Muscle of leg (tissue), 3 donors: ENCODE measurements at regions not wholly inside any gene's neighbourhood (a gene's known extent, or its start where the extent isn't known, plus 50 kb on each side); places are given as distances from the start of the nearest gene placed in this dataset.
"Not testable (repeated sequence)": the region's sequence is repeated elsewhere in the genome, so short reads cannot be mapped to it uniquely, and the experiment has no call there.

Experiments
- DNase-seq: peaks from one replicate; pipeline ENCODE4 v3.0.0; 2013
- H3K27ac ChIP-seq: one replicate; pipeline ENCODE4 v1.5.1; 2013; ENCODE audit warnings: mild to moderate bottlenecking, low read length, control low read depth
- H3K27me3 ChIP-seq: one replicate; pipeline ENCODE4 v1.6.1; 2013; ENCODE audit warnings: low read length; ENCODE audit not compliant: control insufficient read depth, insufficient read depth
- H3K36me3 ChIP-seq: one replicate; pipeline ENCODE4 v1.6.1; 2013; ENCODE audit warnings: low read length; ENCODE audit not compliant: control insufficient read depth, insufficient read depth
- H3K4me1 ChIP-seq: one replicate; pipeline ENCODE4 v1.6.1; 2013; ENCODE audit warnings: low read length; ENCODE audit not compliant: control insufficient read depth, insufficient read depth
- H3K4me3 ChIP-seq: one replicate; pipeline ENCODE4 v1.5.1; 2013; ENCODE audit warnings: low read length, control low read depth
- H3K9me3 ChIP-seq: replicated peaks from 2 replicates; pipeline ENCODE4 v1.6.1; 2013; ENCODE audit warnings: low read depth, low read length; ENCODE audit not compliant: control insufficient read depth
- WGBS: methylation state at CpG from one replicate; pipeline ENCODE4 v1.1.5; 2013; ENCODE audit warnings: missing lambda C conversion rate; ENCODE audit not compliant: insufficient coverage; 5-methylcytosine and 5-hydroxymethylcytosine counted together

- H3K9me3 ChIP-seq = no peaks in the 10 kb centered on the region
- no peaks in the 10 kb centered on the region for H3K27me3 ChIP-seq
- no peaks in the 10 kb centered on the region for H3K36me3 ChIP-seq
- WGBS = 22% methylated on average over 1 of the region's 1 CpG
- no peaks in the 10 kb centered on the region for H3K4me1 ChIP-seq
- DNase-seq = peak; percentile 51
- no peak overlapping the region for H3K4me3 ChIP-seq
- H3K27ac ChIP-seq = no peak overlapping the region
Measured at GRCh38 chr11:21988477-21988876, 204.4 kb upstream of the ANO5 start.

GRCh38 chr11:22001803-22002202, 191.1 kb upstream of the ANO5 start:
- not testable (repeated sequence) for H3K27me3 ChIP-seq, DNase-seq, H3K4me1 ChIP-seq, H3K27ac ChIP-seq, H3K9me3 ChIP-seq, H3K4me3 ChIP-seq, H3K36me3 ChIP-seq
- WGBS = 100% methylated on average over 3 of the region's 6 CpGs

- Histone ChIP-seq H3K27ac (no peak overlapping the region), H3K27me3 (no peaks in the 10 kb centered on the region), H3K4me3 (no peak overlapping the region), H3K36me3 (no peaks in the 10 kb centered on the region), H3K4me1 (no peaks in the 10 kb centered on the region), H3K9me3 (no peaks in the 10 kb centered on the region)
- no peak for DNase-seq
Measured at GRCh38 chr11:22006901-22007300, 186.0 kb upstream of the ANO5 start.

GRCh38 chr11:22031791-22032190, 161.1 kb upstream of the ANO5 start:
- no peaks in the 10 kb centered on the region for H3K4me1 ChIP-seq
- no CpG with 5 or more reads among the region's 1 CpG for WGBS
- peaks cover 2% of the 10 kb centered on the region for H3K9me3 ChIP-seq
- DNase-seq = no peak
- H3K4me3 ChIP-seq = no peak overlapping the region
- no peaks in the 10 kb centered on the region for H3K36me3 ChIP-seq
- no peak overlapping the region for H3K27ac ChIP-seq
- H3K27me3 ChIP-seq = no peaks in the 10 kb centered on the region

GRCh38 chr11:22037505-22037904, 155.4 kb upstream of the ANO5 start:
- Histone ChIP-seq H3K4me3 (no peak overlapping the region), H3K9me3 (no peaks in the 10 kb centered on the region), H3K36me3 (no peaks in the 10 kb centered on the region), H3K4me1 (no peaks in the 10 kb centered on the region), H3K27ac (no peak overlapping the region), H3K27me3 (no peaks in the 10 kb centered on the region)
- DNase-seq = no peak
- whole genome bisulfite sequencing = 84% methylated on average over 6 of the region's 9 CpGs

GRCh38 chr11:22041039-22041438, 151.8 kb upstream of the ANO5 start:
- Histone ChIP-seq H3K27me3 (no peaks in the 10 kb centered on the region), H3K4me3 (no peak overlapping the region), H3K4me1 (no peaks in the 10 kb centered on the region), H3K36me3 (no peaks in the 10 kb centered on the region), H3K27ac (no peak overlapping the region), H3K9me3 (no peaks in the 10 kb centered on the region)
- WGBS = no CpG with 5 or more reads among the region's 2 CpGs
- no peak for DNase-seq

GRCh38 chr11:22042081-22042480, 150.8 kb upstream of the ANO5 start:
- Histone ChIP-seq H3K4me1 (no peaks in the 10 kb centered on the region), H3K4me3 (no peak overlapping the region), H3K27me3 (no peaks in the 10 kb centered on the region), H3K9me3 (no peaks in the 10 kb centered on the region), H3K27ac (no peak overlapping the region), H3K36me3 (no peaks in the 10 kb centered on the region)
- no peak for DNase-seq
- 57% methylated on average over 1 of the region's 1 CpG for WGBS

GRCh38 chr11:22044126-22044525, 148.8 kb upstream of the ANO5 start:
- H3K27me3 ChIP-seq = no peaks in the 10 kb centered on the region
- DNase-seq = no peak
- H3K4me3 ChIP-seq = no peak overlapping the region
- H3K4me1 ChIP-seq = no peaks in the 10 kb centered on the region
- no peaks in the 10 kb centered on the region for H3K9me3 ChIP-seq
- no peak overlapping the region for H3K27ac ChIP-seq
- no peaks in the 10 kb centered on the region for H3K36me3 ChIP-seq
- WGBS = no CpG with 5 or more reads among the region's 4 CpGs

- WGBS = 100% methylated on average over 1 of the region's 1 CpG
- Histone ChIP-seq H3K27me3 (no peaks in the 10 kb centered on the region), H3K4me3 (no peak overlapping the region), H3K27ac (no peak overlapping the region), H3K4me1 (no peaks in the 10 kb centered on the region), H3K36me3 (no peaks in the 10 kb centered on the region), H3K9me3 (peaks cover 2% of the 10 kb centered on the region)
- no peak for DNase-seq
Measured at GRCh38 chr11:22049276-22049675, 143.6 kb upstream of the ANO5 start.

- DNase-seq = no peak
- H3K4me1 ChIP-seq = no peaks in the 10 kb centered on the region
- peaks cover 18% of the 10 kb centered on the region for H3K9me3 ChIP-seq
- WGBS = no CpG with 5 or more reads among the region's 1 CpG
- no peak overlapping the region for H3K27ac ChIP-seq
- H3K36me3 ChIP-seq = no peaks in the 10 kb centered on the region
- H3K4me3 ChIP-seq = no peak overlapping the region
- no peaks in the 10 kb centered on the region for H3K27me3 ChIP-seq
Measured at GRCh38 chr11:22065472-22065871, 127.4 kb upstream of the ANO5 start.

- no peak overlapping the region for H3K27ac ChIP-seq
- DNase-seq = no peak
- peaks cover 15% of the 10 kb centered on the region for H3K9me3 ChIP-seq
- no peaks in the 10 kb centered on the region for H3K36me3 ChIP-seq
- H3K27me3 ChIP-seq = no peaks in the 10 kb centered on the region
- no peak overlapping the region for H3K4me3 ChIP-seq
- no CpG with 5 or more reads among the region's 2 CpGs for WGBS
- no peaks in the 10 kb centered on the region for H3K4me1 ChIP-seq
Measured at GRCh38 chr11:22069844-22070243, 123.0 kb upstream of the ANO5 start.
